OCI-LY3 (cell line): ENCODE measurements at regions not wholly inside any gene's neighbourhood (a gene's known extent, or its start where the extent isn't known, plus 50 kb on each side); places are given as distances from the start of the nearest gene placed in this dataset.

Source experiments
- EZH2phosphoT487 ChIP-seq: fragments of 200-600 bp; shearing (Covaris generic); IDR thresholded peaks from 2 replicates; pipeline ENCODE4 v1.6.1; 2018; ENCODE audit warnings: antibody characterized with exemption, mixed run types, low read depth
- TF ChIP-seq, protein P1 (sequence below): fragments of 200-600, 300-600 bp; sonication (generic); IDR thresholded peaks from 2 replicates; pipeline ENCODE4 v1.5.1; 2014; ENCODE audit warnings: antibody characterized with exemption, low read length, low read depth

DNA sequence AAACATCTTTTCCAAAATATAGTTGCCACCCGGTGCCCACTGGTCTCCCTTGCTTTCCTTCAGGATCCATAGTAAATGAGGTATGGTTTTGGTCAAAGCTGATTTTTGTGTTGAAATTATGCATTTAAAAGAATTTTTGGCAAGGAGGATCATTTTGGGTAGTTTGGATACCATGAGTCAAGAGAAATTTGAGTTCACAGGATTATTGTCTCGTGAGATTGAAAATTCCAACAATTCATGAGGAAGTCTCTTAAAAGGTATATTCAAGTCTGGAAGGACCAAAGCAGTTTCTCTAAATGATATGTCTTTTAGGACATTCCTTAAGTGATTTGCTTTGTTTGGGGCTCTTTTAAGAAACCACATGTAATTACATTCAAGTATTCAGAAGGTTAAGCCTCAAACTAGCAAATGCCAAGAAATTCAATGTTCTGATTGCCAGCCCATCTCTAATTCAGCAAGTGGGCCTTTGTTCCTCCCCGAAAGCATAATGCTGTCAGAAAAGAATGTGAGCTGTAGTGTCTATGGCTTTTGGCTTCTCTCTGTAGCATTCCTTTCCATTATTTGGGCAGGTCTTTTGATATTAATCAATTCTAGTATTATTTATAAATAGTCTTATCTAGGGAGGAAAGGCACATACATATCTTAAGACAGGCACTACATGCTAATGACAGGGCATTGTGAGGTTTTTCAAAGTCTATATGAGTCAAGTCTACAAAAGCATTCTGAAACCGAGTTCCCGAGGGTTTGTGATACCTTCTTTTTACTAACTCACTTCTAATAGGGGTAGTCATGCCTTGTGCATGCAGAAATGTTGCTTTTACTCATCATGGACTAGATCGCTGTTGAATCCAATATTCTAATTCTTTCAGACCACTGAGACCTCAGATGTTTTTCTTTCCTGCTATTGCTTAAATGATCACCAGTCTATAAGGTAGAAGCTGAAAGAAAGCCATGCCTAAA, 453.9 kb downstream of the ENC1 start:
- TF ChIP-seq, protein P1, sequence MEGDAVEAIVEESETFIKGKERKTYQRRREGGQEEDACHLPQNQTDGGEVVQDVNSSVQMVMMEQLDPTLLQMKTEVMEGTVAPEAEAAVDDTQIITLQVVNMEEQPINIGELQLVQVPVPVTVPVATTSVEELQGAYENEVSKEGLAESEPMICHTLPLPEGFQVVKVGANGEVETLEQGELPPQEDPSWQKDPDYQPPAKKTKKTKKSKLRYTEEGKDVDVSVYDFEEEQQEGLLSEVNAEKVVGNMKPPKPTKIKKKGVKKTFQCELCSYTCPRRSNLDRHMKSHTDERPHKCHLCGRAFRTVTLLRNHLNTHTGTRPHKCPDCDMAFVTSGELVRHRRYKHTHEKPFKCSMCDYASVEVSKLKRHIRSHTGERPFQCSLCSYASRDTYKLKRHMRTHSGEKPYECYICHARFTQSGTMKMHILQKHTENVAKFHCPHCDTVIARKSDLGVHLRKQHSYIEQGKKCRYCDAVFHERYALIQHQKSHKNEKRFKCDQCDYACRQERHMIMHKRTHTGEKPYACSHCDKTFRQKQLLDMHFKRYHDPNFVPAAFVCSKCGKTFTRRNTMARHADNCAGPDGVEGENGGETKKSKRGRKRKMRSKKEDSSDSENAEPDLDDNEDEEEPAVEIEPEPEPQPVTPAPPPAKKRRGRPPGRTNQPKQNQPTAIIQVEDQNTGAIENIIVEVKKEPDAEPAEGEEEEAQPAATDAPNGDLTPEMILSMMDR = no peak
- no peak for TF ChIP-seq EZH2phosphoT487
